ENCODE measurements at regions not wholly inside any gene's neighbourhood (a gene's known extent, or its start where the extent isn't known, plus 50 kb on each side); places are given as distances from the start of the nearest gene placed in this dataset.

- TF ChIP-seq CTCF (IDR thresholded peaks at IDR 0.05; ENCODE audit: unreplicated experiment) = no peak
- BruUV-seq (replicated peaks) = no TSS peak
- Mint-ChIP-seq H3K36me3 (ENCODE audit: insufficient read depth, unreplicated experiment) (no peaks in the 10 kb centered on the region), H3K27me3 (ENCODE audit: insufficient read depth, unreplicated experiment) (peaks cover 64% of the 10 kb centered on the region), H3K4me3 (ENCODE audit: unreplicated experiment) (no peak overlapping the region), H3K4me1 (ENCODE audit: insufficient read depth, unreplicated experiment) (no peaks in the 10 kb centered on the region), H3K27ac (ENCODE audit: low read depth, unreplicated experiment) (no peak overlapping the region), H3K9me3 (ENCODE audit: unreplicated experiment) (no peaks in the 10 kb centered on the region)
- POLR2A ChIA-PET = no interaction called here
- CTCF ChIA-PET = no interaction called here
- no peak for DNase-seq (ENCODE audit: unreplicated experiment)
- intact Hi-C loops (cut with micrococcal nuclease) = no loop called here
Observed at GRCh38 chr5:75843319-75843718, 126.1 kb upstream of the POC5 start.

GRCh38 chr5:75839547-75839946, 122.3 kb upstream of the POC5 start:
- H3K4me1 Mint-ChIP-seq (ENCODE audit: insufficient read depth, unreplicated experiment) = no peaks in the 10 kb centered on the region
- intact Hi-C loops (cut with micrococcal nuclease) = no loop called here
- BruUV-seq (replicated peaks) = no TSS peak
- H3K4me3 Mint-ChIP-seq (ENCODE audit: unreplicated experiment) = no peak overlapping the region
- H3K9me3 Mint-ChIP-seq (ENCODE audit: unreplicated experiment) = no peaks in the 10 kb centered on the region
- ChIA-PET POLR2A (no interaction called here), CTCF (no interaction called here)
- no peak for TF ChIP-seq CTCF (IDR thresholded peaks at IDR 0.05; ENCODE audit: unreplicated experiment)
- DNase-seq (ENCODE audit: unreplicated experiment) = no peak
- peaks cover 38% of the 10 kb centered on the region for H3K27me3 Mint-ChIP-seq (ENCODE audit: insufficient read depth, unreplicated experiment)
- H3K27ac Mint-ChIP-seq (ENCODE audit: low read depth, unreplicated experiment) = no peak overlapping the region
- H3K36me3 Mint-ChIP-seq (ENCODE audit: insufficient read depth, unreplicated experiment) = no peaks in the 10 kb centered on the region

GRCh38 chr5:75837258-75837841, 120.1 kb upstream of the POC5 start:
- no peak for TF ChIP-seq CTCF (IDR thresholded peaks at IDR 0.05; ENCODE audit: unreplicated experiment)
- Mint-ChIP-seq H3K27me3 (ENCODE audit: insufficient read depth, unreplicated experiment) (peaks cover 34% of the 10 kb centered on the region), H3K27ac (ENCODE audit: low read depth, unreplicated experiment) (no peak overlapping the region), H3K4me1 (ENCODE audit: insufficient read depth, unreplicated experiment) (no peaks in the 10 kb centered on the region), H3K9me3 (ENCODE audit: unreplicated experiment) (no peaks in the 10 kb centered on the region), H3K4me3 (ENCODE audit: unreplicated experiment) (no peak overlapping the region), H3K36me3 (ENCODE audit: insufficient read depth, unreplicated experiment) (no peaks in the 10 kb centered on the region)
- intact Hi-C loops (cut with micrococcal nuclease) = no loop called here
- BruUV-seq (replicated peaks) = no TSS peak
- POLR2A ChIA-PET = no interaction called here
- CTCF ChIA-PET = no interaction called here
- no peak for DNase-seq (ENCODE audit: unreplicated experiment)

- no TSS peak for BruUV-seq (replicated peaks)
- no peak overlapping the region for H3K4me3 Mint-ChIP-seq (ENCODE audit: unreplicated experiment)
- H3K4me1 Mint-ChIP-seq (ENCODE audit: insufficient read depth, unreplicated experiment) = no peaks in the 10 kb centered on the region
- DNase-seq (ENCODE audit: unreplicated experiment) = no peak
- peaks cover 73% of the 10 kb centered on the region for H3K27me3 Mint-ChIP-seq (ENCODE audit: insufficient read depth, unreplicated experiment)
- no peaks in the 10 kb centered on the region for H3K9me3 Mint-ChIP-seq (ENCODE audit: unreplicated experiment)
- no peak overlapping the region for H3K27ac Mint-ChIP-seq (ENCODE audit: low read depth, unreplicated experiment)
- intact Hi-C loops (cut with micrococcal nuclease) = no loop called here
- H3K36me3 Mint-ChIP-seq (ENCODE audit: insufficient read depth, unreplicated experiment) = no peaks in the 10 kb centered on the region
- no peak for TF ChIP-seq CTCF (IDR thresholded peaks at IDR 0.05; ENCODE audit: unreplicated experiment)
- ChIA-PET CTCF (no interaction called here), POLR2A (interaction anchor here (0.6 kb wide), 1 partner anchor 14 kb away, joined by 3 read pairs; no protein-coding TSS in a partner anchor)
Observed at GRCh38 chr5:75831561-75831960, 114.3 kb upstream of the POC5 start.

Measured in MCF 10A (cell line).